Nephron (organoid): ENCODE measurements at regions not wholly inside any gene's neighbourhood (a gene's known extent, or its start where the extent isn't known, plus 50 kb on each side); places are given as distances from the start of the nearest gene placed in this dataset.

ENCODE experiments used
- H3K27ac Mint-ChIP-seq, 3 experiments: 2 replicates each; pipeline ENCODE4 v1.8.0; 2020; ENCODE audit warnings: mixed read lengths in 3 of 3, mild to moderate bottlenecking in 2 of 3, moderate library complexity in 1 of 3
- H3K27me3 Mint-ChIP-seq: 2 replicates; pipeline ENCODE4 v1.8.0; 2021; ENCODE audit warnings: low read depth, mild to moderate bottlenecking, moderate library complexity, mixed read lengths
- H3K36me3 Mint-ChIP-seq: 2 replicates; pipeline ENCODE4 v1.8.0; 2020; ENCODE audit warnings: low read depth, mixed read lengths
- H3K4me1 Mint-ChIP-seq: 2 replicates; pipeline ENCODE4 v1.8.0; 2020; ENCODE audit warnings: mixed read lengths
- H3K4me3 Mint-ChIP-seq, 3 experiments: 2 replicates each; pipeline ENCODE4 v1.8.0; 2020; ENCODE audit warnings: mild to moderate bottlenecking in 3 of 3, mixed read lengths in 3 of 3, moderate library complexity in 2 of 3
- H3K9me3 Mint-ChIP-seq: 2 replicates; pipeline ENCODE4 v1.8.0; 2020; ENCODE audit warnings: mixed read lengths
- TF ChIP-seq, protein P1 (sequence below), 3 experiments: fragments of 200-600 bp; sonication (generic); IDR thresholded peaks; one replicate each; pipeline ENCODE4 v1.5.0; 2021; ENCODE audit warnings: antibody characterized with exemption in 3 of 3; ENCODE audit not compliant: unreplicated experiment in 3 of 3

DNA sequence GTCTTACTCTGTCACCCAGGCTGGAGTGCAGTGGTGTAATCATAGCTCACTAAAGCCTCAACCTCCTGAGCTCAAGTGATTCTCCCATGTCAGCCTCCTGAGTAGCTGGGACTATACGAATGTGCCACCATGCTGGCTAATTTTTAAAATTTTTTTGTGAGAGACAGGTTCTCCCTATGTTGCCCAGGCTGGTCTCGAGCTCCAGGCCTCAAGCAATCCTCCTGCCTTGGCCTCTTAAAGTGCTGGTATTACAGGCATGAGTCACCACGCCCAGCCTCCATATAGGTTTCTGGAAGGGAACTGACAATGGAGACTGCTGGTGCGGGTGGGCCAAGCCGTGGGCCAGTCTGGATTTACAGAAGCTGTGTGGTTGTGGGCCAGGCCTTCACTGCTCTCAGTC is 189.2 kb downstream of the URI1 start:
- H3K4me3 Mint-ChIP-seq, result no peak overlapping the region
- H3K36me3 Mint-ChIP-seq, result no peaks in the 10 kb centered on the region
- peaks cover 8% of the 10 kb centered on the region for H3K4me1 Mint-ChIP-seq
- H3K27ac Mint-ChIP-seq, result no peak overlapping the region
- TF ChIP-seq, protein P1, sequence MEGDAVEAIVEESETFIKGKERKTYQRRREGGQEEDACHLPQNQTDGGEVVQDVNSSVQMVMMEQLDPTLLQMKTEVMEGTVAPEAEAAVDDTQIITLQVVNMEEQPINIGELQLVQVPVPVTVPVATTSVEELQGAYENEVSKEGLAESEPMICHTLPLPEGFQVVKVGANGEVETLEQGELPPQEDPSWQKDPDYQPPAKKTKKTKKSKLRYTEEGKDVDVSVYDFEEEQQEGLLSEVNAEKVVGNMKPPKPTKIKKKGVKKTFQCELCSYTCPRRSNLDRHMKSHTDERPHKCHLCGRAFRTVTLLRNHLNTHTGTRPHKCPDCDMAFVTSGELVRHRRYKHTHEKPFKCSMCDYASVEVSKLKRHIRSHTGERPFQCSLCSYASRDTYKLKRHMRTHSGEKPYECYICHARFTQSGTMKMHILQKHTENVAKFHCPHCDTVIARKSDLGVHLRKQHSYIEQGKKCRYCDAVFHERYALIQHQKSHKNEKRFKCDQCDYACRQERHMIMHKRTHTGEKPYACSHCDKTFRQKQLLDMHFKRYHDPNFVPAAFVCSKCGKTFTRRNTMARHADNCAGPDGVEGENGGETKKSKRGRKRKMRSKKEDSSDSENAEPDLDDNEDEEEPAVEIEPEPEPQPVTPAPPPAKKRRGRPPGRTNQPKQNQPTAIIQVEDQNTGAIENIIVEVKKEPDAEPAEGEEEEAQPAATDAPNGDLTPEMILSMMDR (IDR thresholded peaks at IDR 0.05; ENCODE audit: unreplicated experiment in 3 of 3), result no peak
- no peaks in the 10 kb centered on the region for H3K9me3 Mint-ChIP-seq
- no peaks in the 10 kb centered on the region for H3K27me3 Mint-ChIP-seq

DNA sequence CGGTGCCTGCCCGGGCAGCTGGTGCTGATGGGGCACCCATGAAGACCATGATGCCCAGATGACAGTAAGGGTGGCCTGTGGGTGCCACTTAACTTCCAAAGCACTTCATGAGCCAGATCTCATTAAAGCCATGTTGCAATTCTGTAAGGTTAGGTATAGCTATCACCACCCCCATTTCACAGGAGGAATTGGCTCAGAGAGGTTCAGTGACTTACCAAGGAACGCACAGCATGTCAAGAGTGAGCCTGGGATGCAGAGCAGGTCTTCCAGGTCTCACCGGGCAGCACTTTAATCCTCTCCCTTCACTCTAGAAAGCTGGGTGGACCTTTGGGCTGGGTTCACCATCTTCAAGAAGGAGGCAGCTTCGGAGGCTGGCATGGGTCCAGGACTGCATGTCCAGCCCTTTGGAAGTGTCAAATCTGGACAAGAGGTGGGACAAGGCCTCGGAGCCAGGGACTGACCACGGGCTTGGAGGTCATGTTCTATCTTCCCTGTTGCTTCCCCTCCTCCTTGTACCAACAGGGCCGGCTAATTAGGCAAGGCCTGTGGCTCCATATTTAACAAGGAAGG is 189.8 kb downstream of the URI1 start:
- Mint-ChIP-seq H3K4me1 (peaks cover 14% of the 10 kb centered on the region), H3K27me3 (no peaks in the 10 kb centered on the region), H3K36me3 (no peaks in the 10 kb centered on the region), H3K27ac (no peak overlapping the region), H3K4me3 (no peak overlapping the region), H3K9me3 (no peaks in the 10 kb centered on the region)
- TF ChIP-seq, protein P1 (IDR thresholded peaks at IDR 0.05; ENCODE audit: unreplicated experiment in 3 of 3), result no peak

DNA sequence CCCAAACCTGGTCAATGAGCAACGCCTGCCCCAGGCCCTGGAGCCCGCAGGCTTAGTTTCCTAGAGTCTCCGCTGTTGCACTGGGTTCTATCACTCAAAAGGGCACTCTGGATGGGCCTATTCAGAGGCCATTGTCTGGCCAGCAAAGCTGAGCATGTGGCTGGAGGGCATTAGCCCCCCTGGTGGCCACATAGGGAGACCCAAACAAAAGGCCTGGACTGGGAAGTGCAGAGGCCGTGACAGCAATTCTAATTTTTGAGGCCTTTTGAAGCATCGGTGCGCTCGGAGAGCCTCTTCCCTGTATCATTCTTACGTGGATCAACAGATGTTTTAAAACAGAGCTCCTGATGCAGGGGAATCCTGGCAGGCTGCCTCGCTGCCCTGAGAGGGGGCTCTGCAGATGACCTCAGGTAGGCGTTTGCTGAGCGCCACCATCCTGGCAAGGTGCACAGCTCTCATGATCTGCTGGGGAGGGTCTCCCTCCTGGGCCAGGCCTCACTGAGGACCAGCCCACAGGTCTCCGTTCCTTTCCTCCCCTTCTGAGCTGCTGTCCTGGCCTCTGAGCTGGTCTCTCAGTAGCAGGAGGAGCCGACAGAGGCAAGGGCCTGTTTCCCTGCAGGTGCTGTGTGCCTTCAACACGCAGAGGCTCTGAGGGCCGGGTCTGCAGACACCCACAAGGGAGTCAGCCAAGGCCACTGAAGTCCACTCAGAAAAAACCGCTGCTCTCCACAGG is 190.5 kb downstream of the URI1 start:
- no peak overlapping the region for H3K27ac Mint-ChIP-seq
- H3K9me3 Mint-ChIP-seq, result no peaks in the 10 kb centered on the region
- no peak overlapping the region for H3K4me3 Mint-ChIP-seq
- H3K27me3 Mint-ChIP-seq, result no peaks in the 10 kb centered on the region
- TF ChIP-seq, protein P1 (IDR thresholded peaks at IDR 0.05; ENCODE audit: unreplicated experiment in 3 of 3), result no peak
- no peaks in the 10 kb centered on the region for H3K36me3 Mint-ChIP-seq
- peaks cover 19% of the 10 kb centered on the region for H3K4me1 Mint-ChIP-seq

DNA sequence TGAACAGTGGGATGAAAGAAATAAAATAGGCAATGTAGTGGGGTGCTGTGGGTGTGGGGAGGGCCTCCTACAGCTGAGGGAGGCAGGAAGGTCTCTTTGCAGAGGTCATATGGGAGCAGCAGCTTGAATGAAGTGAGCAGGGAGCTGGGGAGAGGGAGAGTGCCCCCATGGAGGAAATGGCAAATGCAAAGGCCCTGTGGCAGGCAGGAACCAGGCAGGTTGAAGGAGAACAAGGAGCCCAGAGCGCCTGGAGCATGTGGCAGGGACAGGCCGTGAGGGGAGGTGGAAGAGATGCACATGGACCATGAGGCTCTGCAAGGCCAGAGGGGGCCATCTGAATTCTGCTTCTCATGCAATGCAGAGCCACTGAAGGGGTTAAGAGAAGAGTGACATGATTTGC is 191.8 kb downstream of the URI1 start:
- Mint-ChIP-seq H3K4me3 (no peak overlapping the region), H3K27me3 (no peaks in the 10 kb centered on the region), H3K9me3 (no peaks in the 10 kb centered on the region), H3K4me1 (peaks cover 25% of the 10 kb centered on the region), H3K36me3 (no peaks in the 10 kb centered on the region), H3K27ac (no peak overlapping the region)
- TF ChIP-seq, protein P1 (IDR thresholded peaks at IDR 0.05; ENCODE audit: unreplicated experiment in 3 of 3), result no peak

DNA sequence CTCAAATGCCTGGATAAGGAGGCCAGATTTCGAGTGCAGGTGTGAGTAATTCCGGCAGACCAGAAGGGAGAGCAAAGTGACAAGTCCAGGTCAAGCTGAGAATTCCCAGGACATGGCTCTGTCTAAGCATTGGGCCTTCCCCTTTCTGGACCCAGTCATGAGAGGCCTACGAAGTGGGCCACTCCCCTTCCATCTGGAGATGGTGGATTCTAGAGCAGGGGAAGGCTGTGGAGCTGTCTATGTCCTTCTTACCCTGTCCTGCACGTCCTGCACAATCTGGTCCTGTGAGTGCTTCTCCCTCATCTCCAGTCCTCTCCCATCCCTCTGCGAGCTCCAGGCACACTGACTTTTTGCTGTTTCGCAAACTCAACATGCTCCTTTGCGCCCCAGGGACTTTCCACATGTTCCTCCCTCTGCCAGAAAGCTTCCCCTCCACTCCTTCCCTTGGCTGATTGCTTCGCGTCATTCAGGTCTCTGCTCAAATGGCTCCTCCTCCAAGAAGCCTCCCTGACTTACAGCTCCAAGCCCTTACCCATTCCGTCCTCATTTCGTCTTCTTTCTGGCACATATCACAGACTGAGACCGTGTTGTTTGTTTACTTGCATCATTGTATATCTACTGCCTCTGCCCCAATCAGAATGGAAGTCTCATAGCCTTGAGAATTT is 193.2 kb downstream of the URI1 start:
- no peaks in the 10 kb centered on the region for H3K9me3 Mint-ChIP-seq
- peak overlapping the region; percentile 56 to 70 (median 67) for H3K27ac Mint-ChIP-seq
- peaks cover 25% of the 10 kb centered on the region for H3K4me1 Mint-ChIP-seq
- TF ChIP-seq, protein P1 (IDR thresholded peaks at IDR 0.05; ENCODE audit: unreplicated experiment in 3 of 3), result no peak
- no peaks in the 10 kb centered on the region for H3K27me3 Mint-ChIP-seq
- no peak overlapping the region for H3K4me3 Mint-ChIP-seq
- no peaks in the 10 kb centered on the region for H3K36me3 Mint-ChIP-seq
